Neural cell (in vitro differentiated cells): ENCODE measurements at regions not wholly inside any gene's neighbourhood (a gene's known extent, or its start where the extent isn't known, plus 50 kb on each side); places are given as distances from the start of the nearest gene placed in this dataset.

ENCODE experiments used
- H2AFZ ChIP-seq: fragments of 200-600, 300-800 bp; sonication (generic), shearing (Covaris generic); 2 replicates; pipeline ENCODE4 v1.6.0; 2014; ENCODE audit warnings: low read depth, mild to moderate bottlenecking, antibody characterized with exemption, low read length, moderate library complexity
- H3F3A ChIP-seq: fragments of 200-600 bp; shearing (Covaris generic); 2 replicates; pipeline ENCODE4 v1.6.1; 2016; ENCODE audit warnings: mild to moderate bottlenecking, moderate library complexity, mixed read lengths, antibody characterized with exemption, low read length; ENCODE audit not compliant: insufficient read depth, poor library complexity, severe bottlenecking
- H3K27ac ChIP-seq: fragments of 200-600, 300-800 bp; sonication (generic), shearing (Covaris generic); 2 replicates; pipeline ENCODE4 v1.5.1; 2014; ENCODE audit warnings: mild to moderate bottlenecking, low read length, moderate library complexity
- H3K27me3 ChIP-seq: fragments of 300-800, 200-600 bp; sonication (generic), shearing (Covaris generic); 2 replicates; pipeline ENCODE4 v1.6.0; 2014; ENCODE audit warnings: mild to moderate bottlenecking, low read depth, low read length, moderate library complexity; ENCODE audit not compliant: insufficient read depth
- H3K36me3 ChIP-seq: fragments of 300-800, 200-600 bp; sonication (generic), shearing (Covaris generic); 2 replicates; pipeline ENCODE4 v1.5.1; 2014; ENCODE audit warnings: mild to moderate bottlenecking, antibody characterized with exemption, low read length, moderate library complexity; ENCODE audit not compliant: insufficient read depth
- H3K4me2 ChIP-seq: fragments of 300-800, 200-600 bp; sonication (generic), shearing (Covaris generic); 2 replicates; pipeline ENCODE4 v1.6.0; 2014; ENCODE audit warnings: mild to moderate bottlenecking, low read length
- H3K4me3 ChIP-seq: fragments of 300-800, 200-600 bp; sonication (generic), shearing (Covaris generic); 2 replicates; pipeline ENCODE4 v1.5.1; 2014; ENCODE audit warnings: mild to moderate bottlenecking, low read length, moderate library complexity
- H3K79me2 ChIP-seq: fragments of 200-600 bp; shearing (Covaris generic); replicated peaks from 2 replicates; pipeline ENCODE4 v1.6.0; 2014; ENCODE audit warnings: mild to moderate bottlenecking, low read length, moderate library complexity; ENCODE audit not compliant: insufficient read depth
- H3K9ac ChIP-seq: fragments of 300-800, 200-600 bp; sonication (generic), shearing (Covaris generic); 2 replicates; pipeline ENCODE4 v1.6.1; 2016; ENCODE audit warnings: mild to moderate bottlenecking, low read length, mixed read lengths
- H3K9me2 ChIP-seq: fragments of 200-600 bp; shearing (Covaris generic); 2 replicates; pipeline ENCODE4 v1.6.1; 2016; ENCODE audit warnings: mild to moderate bottlenecking, low read length, mixed read lengths; ENCODE audit not compliant: insufficient read depth
- H3K9me3 ChIP-seq: fragments of 200-600, 300-800 bp; sonication (generic), shearing (Covaris generic); 2 replicates; pipeline ENCODE4 v1.6.1; 2016; ENCODE audit warnings: mild to moderate bottlenecking, mixed run types, low read length, moderate library complexity, mixed read lengths
- H4K20me1 ChIP-seq: fragments of 200-600 bp; shearing (Covaris generic); 2 replicates; pipeline ENCODE4 v1.6.1; 2016; ENCODE audit warnings: mild to moderate bottlenecking, mixed run types; ENCODE audit not compliant: insufficient read depth
- CTCF ChIP-seq: fragments of 450-650 bp; IDR thresholded peaks from 2 replicates; pipeline ENCODE4 v1.5.1; 2014; ENCODE audit warnings: antibody characterized with exemption, mild to moderate bottlenecking, moderate library complexity; ENCODE audit not compliant: poor library complexity, severe bottlenecking
- EP300 ChIP-seq: fragments of 450-650 bp; conservative IDR thresholded peaks from 2 replicates; pipeline ENCODE4 v1.6.1; 2014; ENCODE audit warnings: antibody characterized with exemption, mild to moderate bottlenecking, moderate library complexity; ENCODE audit not compliant: poor library complexity, severe bottlenecking
- EZH2 ChIP-seq: fragments of 200-600, 300-800 bp; shearing (Covaris generic), sonication (generic); IDR thresholded peaks from 2 replicates; pipeline ENCODE4 v1.6.1; 2014; ENCODE audit warnings: antibody characterized with exemption, low read length, borderline replicate concordance, mild to moderate bottlenecking; ENCODE audit not compliant: insufficient read depth, poor library complexity, severe bottlenecking
- MXI1 ChIP-seq: fragments of 450-650 bp; conservative IDR thresholded peaks from 2 replicates; pipeline ENCODE4 v1.6.1; 2014; ENCODE audit warnings: antibody characterized with exemption, mild to moderate bottlenecking; ENCODE audit not compliant: poor library complexity, severe bottlenecking
- POLR2AphosphoS5 ChIP-seq: IDR thresholded peaks from 2 replicates; pipeline ENCODE4 v1.6.1; 2012
- RAD21 ChIP-seq: fragments of 450-650 bp; conservative IDR thresholded peaks from 2 replicates; pipeline ENCODE4 v1.6.1; 2014; ENCODE audit warnings: antibody characterized with exemption, mild to moderate bottlenecking, moderate library complexity
- REST ChIP-seq: IDR thresholded peaks from 2 replicates; pipeline ENCODE4 v1.6.1; 2012; ENCODE audit warnings: borderline replicate concordance
- SMC3 ChIP-seq: fragments of 450-650 bp; conservative IDR thresholded peaks from 2 replicates; pipeline ENCODE4 v1.6.1; 2014; ENCODE audit warnings: antibody characterized with exemption, mild to moderate bottlenecking, moderate library complexity; ENCODE audit not compliant: poor library complexity
- TAF1 ChIP-seq: IDR thresholded peaks from 2 replicates; pipeline ENCODE4 v1.6.1; 2012; ENCODE audit warnings: low read depth

- Histone ChIP-seq H3K79me2 (no peaks in the 10 kb centered on the region), H3K36me3 (no peaks in the 10 kb centered on the region), H3K27me3 (no peaks in the 10 kb centered on the region), H3K9me3 (no peaks in the 10 kb centered on the region), H3F3A (no peaks in the 10 kb centered on the region), H3K4me3 (no peak overlapping the region), H3K27ac (no peak overlapping the region), H3K4me2 (no peak overlapping the region), H2AFZ (no peak overlapping the region), H4K20me1 (no peaks in the 10 kb centered on the region), H3K9me2 (no peaks in the 10 kb centered on the region), H3K9ac (no peak overlapping the region)
- TF ChIP-seq MXI1 (no peak), RAD21 (no peak), TAF1 (no peak), CTCF (no peak), EZH2 (no peak)
Observed at GRCh38 chr5:60521376-60522291, 178.3 kb downstream of the DEPDC1B start.

- no peaks in the 10 kb centered on the region for H3K9me3 ChIP-seq
- no peak for TF ChIP-seq MXI1
- TF ChIP-seq CTCF, result no peak
- TF ChIP-seq EZH2, result no peak
- TF ChIP-seq POLR2AphosphoS5, result no peak
- TF ChIP-seq TAF1, result no peak
- no peak for TF ChIP-seq EP300
- TF ChIP-seq SMC3, result no peak
- no peak for TF ChIP-seq RAD21
- TF ChIP-seq REST, result no peak
- H3K27ac ChIP-seq, result no peak overlapping the region
Observed at GRCh38 chr5:60520451-60521227, 179.3 kb downstream of the DEPDC1B start.

More at GRCh38 chr5:60520451-60521227, 179.3 kb downstream of the DEPDC1B start:
- Histone ChIP-seq H3K9ac (no peak overlapping the region), H3K4me2 (no peak overlapping the region), H4K20me1 (no peaks in the 10 kb centered on the region), H2AFZ (no peak overlapping the region), H3K27me3 (no peaks in the 10 kb centered on the region), H3F3A (no peaks in the 10 kb centered on the region), H3K4me3 (no peak overlapping the region), H3K9me2 (no peaks in the 10 kb centered on the region), H3K79me2 (no peaks in the 10 kb centered on the region), H3K36me3 (no peaks in the 10 kb centered on the region)
